Skeletal muscle tissue (tissue), 3 donors: ENCODE measurements at regions not wholly inside any gene's neighbourhood (a gene's known extent, or its start where the extent isn't known, plus 50 kb on each side); places are given as distances from the start of the nearest gene placed in this dataset.

ENCODE experiments used
- H3K27ac ChIP-seq: one replicate; pipeline ENCODE4 v1.7.0; 2013; ENCODE audit warnings: mild to moderate bottlenecking, low read depth, low read length, inconsistent platforms
- H3K27me3 ChIP-seq, 3 donors: one replicate each; pipeline ENCODE4 v1.7.0; 2013; ENCODE audit warnings: low read length in 3 of 3; ENCODE audit not compliant: control insufficient read depth in 3 of 3, insufficient read depth in 3 of 3
- H3K36me3 ChIP-seq, 3 donors: one replicate each; pipeline ENCODE4 v1.7.0; 2013; ENCODE audit warnings: low read length in 3 of 3; ENCODE audit not compliant: control insufficient read depth in 3 of 3, insufficient read depth in 3 of 3
- H3K4me1 ChIP-seq, 3 donors: one replicate each; pipeline ENCODE4 v1.7.0; 2013; ENCODE audit warnings: low read length in 3 of 3, mild to moderate bottlenecking in 3 of 3; ENCODE audit not compliant: control insufficient read depth in 3 of 3, insufficient read depth in 3 of 3
- H3K4me3 ChIP-seq, 3 donors: one replicate each; pipeline ENCODE4 v1.7.0; 2013; ENCODE audit warnings: low read length in 3 of 3
- H3K9ac ChIP-seq, 3 donors: one replicate each; pipeline ENCODE4 v1.7.0; 2013; ENCODE audit warnings: low read length in 3 of 3, mild to moderate bottlenecking in 3 of 3, moderate library complexity in 2 of 3, low read depth in 1 of 3
- H3K9me3 ChIP-seq, 3 donors: one replicate each; pipeline ENCODE4 v1.7.0; 2013; ENCODE audit warnings: low read length in 3 of 3; ENCODE audit not compliant: control insufficient read depth in 3 of 3
- donor health status: Osteomylitis.

DNA sequence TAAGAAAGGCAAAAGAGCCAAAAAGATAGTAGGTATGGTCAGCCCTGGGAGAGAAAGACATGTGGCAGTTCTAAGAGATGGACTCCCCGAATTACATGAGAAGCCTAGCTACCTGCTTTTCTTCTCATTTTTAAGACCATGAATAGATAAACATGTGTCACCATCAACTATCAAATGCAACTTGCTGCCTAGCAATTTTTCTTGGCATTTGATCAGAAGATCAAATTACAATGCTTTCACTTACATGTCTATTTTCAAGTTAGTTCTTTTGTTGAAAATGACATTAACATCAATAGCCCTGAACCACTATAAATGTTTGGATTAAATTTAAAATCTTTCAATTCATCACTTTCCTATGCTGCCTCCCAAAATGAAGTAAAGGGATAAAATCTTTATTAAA lies 212.3 kb downstream of the HHIPL2 start:
- no peaks in the 10 kb centered on the region for H3K9me3 ChIP-seq
- no peaks in the 10 kb centered on the region for H3K27me3 ChIP-seq
- H3K36me3 ChIP-seq = no peaks in the 10 kb centered on the region
- H3K27ac ChIP-seq = no peak overlapping the region
- no peak overlapping the region for H3K4me3 ChIP-seq
- no peak overlapping the region for H3K9ac ChIP-seq
- no peaks in the 10 kb centered on the region for H3K4me1 ChIP-seq

DNA sequence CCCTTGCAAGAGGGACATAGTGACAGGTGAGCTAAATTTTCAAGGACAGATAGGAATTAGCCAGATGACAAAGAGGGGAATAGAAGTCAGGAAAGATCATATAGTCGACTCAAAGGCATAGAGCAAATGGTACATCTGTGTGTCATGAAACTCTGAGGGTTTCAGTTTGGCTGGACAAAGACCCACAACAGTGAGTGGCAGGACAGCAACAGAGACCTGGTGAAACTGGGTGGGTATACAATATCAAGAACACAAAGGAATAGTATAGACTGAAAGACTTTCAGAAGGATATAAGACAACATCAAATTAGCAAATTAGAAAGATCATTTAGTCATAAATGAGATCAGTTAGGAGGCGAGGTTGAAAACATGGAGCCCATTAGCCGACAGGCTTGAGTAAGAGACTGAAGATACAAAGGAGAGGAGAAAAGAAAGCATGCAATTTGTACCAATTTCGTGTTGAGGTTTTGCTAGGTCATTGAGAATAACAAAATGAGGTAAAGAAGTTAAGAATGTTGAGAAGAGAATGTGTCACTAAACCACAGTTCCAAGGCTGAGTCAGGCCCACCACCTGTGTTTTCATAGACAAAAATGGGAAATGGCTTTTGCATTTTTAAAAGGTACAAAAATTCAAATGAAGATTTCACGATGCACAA lies 213.8 kb downstream of the HHIPL2 start:
- Histone ChIP-seq H3K9me3 (no peaks in the 10 kb centered on the region), H3K4me1 (no peaks in the 10 kb centered on the region), H3K9ac (no peak overlapping the region)

DNA sequence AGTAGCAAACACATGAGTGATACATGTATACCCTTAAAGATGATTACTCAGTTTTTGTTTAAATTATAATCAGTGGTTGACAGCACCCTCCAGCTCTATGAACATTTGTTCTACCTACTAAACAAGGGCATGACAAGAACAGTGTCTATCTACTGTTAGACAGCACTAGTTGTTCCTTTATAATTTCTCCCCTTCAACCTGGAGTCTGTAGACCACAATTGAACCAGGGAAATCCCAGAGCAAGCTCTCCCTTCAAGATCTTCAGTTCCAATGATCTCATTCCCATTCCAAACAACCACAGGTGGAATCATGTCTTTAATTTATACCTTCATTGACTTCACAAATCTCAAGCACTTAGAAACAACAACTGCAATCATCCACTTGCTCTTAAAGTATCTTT lies 216.1 kb downstream of the HHIPL2 start:
- Histone ChIP-seq H3K9ac (no peak overlapping the region), H3K27me3 (no peaks in the 10 kb centered on the region), H3K4me3 (no peak overlapping the region), H3K27ac (no peak overlapping the region), H3K4me1 (no peaks in the 10 kb centered on the region), H3K9me3 (no peaks in the 10 kb centered on the region), H3K36me3 (no peaks in the 10 kb centered on the region)

More for the DNA sequence above, 213.8 kb downstream of the HHIPL2 start:
- Histone ChIP-seq H3K27ac (no peak overlapping the region), H3K36me3 (no peaks in the 10 kb centered on the region), H3K4me3 (no peak overlapping the region), H3K27me3 (no peaks in the 10 kb centered on the region)

DNA sequence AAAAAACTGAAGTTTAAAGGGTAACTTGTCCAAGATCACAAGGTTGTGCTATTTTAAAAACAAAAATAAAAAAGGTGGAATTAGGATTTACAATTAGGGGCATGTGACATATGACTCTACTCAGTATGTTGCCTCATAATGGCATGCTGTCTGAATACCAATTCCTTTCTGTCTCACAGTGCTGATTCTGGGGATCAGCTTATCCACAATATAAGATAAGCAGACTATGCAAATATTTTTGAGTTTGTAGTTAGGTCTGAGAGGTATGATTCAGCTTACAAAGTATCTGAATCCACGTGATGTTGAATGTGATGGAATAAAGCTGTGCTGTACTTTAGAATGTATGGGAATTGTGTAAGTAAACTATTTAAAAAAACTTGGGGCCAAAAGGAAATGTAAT lies 216.6 kb downstream of the HHIPL2 start:
- Histone ChIP-seq H3K36me3 (no peaks in the 10 kb centered on the region), H3K4me3 (no peak overlapping the region), H3K27ac (no peak overlapping the region), H3K27me3 (no peaks in the 10 kb centered on the region), H3K9ac (no peak overlapping the region), H3K4me1 (no peaks in the 10 kb centered on the region), H3K9me3 (no peaks in the 10 kb centered on the region)

DNA sequence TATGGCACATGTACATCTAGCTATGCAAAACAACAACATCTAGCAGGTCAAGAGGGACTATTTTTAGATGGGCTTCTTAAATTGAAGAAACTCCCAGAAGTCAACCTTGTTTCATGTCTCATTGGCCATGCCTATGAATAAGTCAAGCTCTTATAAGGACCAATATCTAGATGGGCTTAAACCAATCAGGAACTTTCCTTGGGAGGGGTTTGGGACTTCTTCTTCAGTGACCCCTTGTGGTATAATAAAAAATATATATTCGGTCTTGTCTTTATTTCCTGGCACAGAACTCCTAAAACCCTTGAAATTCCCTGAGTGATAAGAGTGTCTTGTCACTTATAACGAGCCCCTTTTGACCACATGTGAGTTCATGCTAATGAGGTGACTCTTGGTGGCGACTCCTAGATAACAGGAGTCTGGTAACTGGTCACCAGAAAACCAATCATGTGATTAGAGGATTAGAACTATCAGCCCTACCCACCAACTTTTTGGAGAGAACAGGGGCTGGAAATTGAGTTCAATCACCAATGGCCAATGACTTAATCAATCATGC lies 218.3 kb downstream of the HHIPL2 start:
- H3K9ac ChIP-seq = no peak overlapping the region
- H3K4me1 ChIP-seq = no peaks in the 10 kb centered on the region
- H3K4me3 ChIP-seq = no peak overlapping the region
- no peaks in the 10 kb centered on the region for H3K27me3 ChIP-seq
- no peak overlapping the region for H3K27ac ChIP-seq
- no peaks in the 10 kb centered on the region for H3K36me3 ChIP-seq
- H3K9me3 ChIP-seq = no peaks in the 10 kb centered on the region

DNA sequence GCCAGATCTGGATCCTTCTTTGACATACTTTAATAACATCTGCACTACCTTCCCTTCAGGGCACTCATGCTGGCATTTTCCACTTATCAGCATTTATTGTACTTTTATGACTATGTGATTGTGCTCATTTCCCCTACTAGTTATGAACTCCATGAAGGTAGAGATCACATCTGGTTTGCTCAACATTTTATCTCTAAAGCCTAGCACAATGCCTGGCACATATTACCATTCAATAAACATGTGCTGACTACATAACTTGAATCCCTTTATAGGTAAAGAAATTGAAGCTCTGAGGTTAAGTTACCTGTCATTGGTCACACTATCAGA lies 221.2 kb downstream of the HHIPL2 start:
- no peak overlapping the region for H3K4me3 ChIP-seq
- no peak overlapping the region for H3K9ac ChIP-seq
- H3K9me3 ChIP-seq = no peaks in the 10 kb centered on the region

DNA sequence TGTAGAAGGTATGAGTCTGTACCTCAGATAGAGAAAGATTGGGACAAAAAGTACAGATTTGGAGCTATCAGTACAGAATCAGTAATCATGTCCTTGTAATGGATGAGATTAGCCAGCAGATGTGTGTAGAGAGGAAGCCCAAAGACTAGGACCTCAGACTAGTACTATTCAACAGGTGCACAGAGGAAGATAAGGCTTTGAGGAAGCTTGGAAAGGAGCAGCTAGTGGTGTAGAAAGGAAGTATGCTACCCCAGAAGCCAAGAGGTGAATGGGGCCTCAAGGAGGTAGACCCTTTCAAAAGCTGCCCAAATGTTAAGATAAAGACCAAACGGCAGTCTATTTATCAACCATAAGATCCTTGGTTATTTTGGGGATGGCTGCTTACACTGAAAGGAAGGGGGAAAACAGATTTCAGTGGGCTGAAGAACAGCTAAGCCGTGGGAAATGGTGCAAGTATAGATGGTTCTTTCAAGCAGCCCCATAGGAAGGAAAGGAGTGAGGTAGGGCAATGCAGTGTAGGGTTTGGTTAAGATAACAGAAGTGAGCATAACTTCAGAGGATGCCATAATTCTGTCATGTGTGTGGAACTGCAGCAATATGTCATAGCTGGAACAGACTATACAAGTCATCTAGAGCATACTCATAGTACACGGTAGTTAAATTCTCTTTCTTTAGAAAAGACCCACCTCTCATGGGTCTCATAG lies 221.7 kb downstream of the HHIPL2 start:
- Histone ChIP-seq H3K4me3 (no peak overlapping the region), H3K27me3 (no peaks in the 10 kb centered on the region), H3K9me3 (no peaks in the 10 kb centered on the region), H3K4me1 (no peaks in the 10 kb centered on the region), H3K27ac (no peak overlapping the region), H3K9ac (no peak overlapping the region), H3K36me3 (no peaks in the 10 kb centered on the region)

More for the DNA sequence above, 221.2 kb downstream of the HHIPL2 start:
- Histone ChIP-seq H3K36me3 (no peaks in the 10 kb centered on the region), H3K4me1 (no peaks in the 10 kb centered on the region), H3K27me3 (no peaks in the 10 kb centered on the region), H3K27ac (no peak overlapping the region)

DNA sequence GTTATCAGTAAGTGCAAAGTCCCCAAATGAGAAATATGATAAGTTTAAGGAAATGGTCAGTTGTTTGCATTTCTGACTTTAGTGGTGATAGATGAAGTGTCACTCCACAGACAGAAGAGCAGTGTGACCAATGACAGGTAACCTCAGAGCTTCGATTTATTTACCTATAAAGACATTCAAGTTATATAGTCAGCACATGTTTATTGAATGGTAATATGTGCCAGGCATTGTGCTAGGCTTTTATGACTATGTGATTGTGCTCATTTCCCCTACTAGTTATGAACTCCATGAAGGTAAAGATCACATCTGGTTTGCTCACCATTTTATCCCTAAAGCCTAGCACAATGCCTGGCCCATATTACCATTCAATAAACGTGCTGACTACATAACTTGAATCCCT lies 222.4 kb downstream of the HHIPL2 start:
- Histone ChIP-seq H3K4me1 (no peaks in the 10 kb centered on the region), H3K27me3 (no peaks in the 10 kb centered on the region), H3K9me3 (no peaks in the 10 kb centered on the region), H3K9ac (no peak overlapping the region), H3K36me3 (no peaks in the 10 kb centered on the region), H3K4me3 (no peak overlapping the region), H3K27ac (no peak overlapping the region)

DNA sequence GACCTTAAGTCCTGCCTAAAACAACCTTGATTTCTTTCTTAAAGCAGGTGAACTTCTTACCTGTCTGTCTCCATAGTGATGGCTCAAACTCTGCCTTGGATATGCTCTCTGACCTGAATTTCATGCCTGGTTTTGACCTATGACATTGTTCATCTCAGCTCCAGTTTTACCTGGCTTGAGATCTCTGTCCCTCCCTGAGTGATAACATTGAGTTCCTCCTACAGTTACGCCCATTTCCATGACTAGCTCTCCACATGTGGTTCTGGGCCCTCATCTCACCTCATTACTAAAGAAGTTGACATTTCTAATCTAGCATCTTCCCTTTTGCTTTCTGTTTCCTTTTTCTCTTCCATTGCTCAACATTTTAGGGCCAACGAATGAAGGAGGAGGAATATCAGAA lies 233.1 kb downstream of the HHIPL2 start:
- Histone ChIP-seq H3K36me3 (no peaks in the 10 kb centered on the region), H3K9me3 (no peaks in the 10 kb centered on the region), H3K27me3 (no peaks in the 10 kb centered on the region)

DNA sequence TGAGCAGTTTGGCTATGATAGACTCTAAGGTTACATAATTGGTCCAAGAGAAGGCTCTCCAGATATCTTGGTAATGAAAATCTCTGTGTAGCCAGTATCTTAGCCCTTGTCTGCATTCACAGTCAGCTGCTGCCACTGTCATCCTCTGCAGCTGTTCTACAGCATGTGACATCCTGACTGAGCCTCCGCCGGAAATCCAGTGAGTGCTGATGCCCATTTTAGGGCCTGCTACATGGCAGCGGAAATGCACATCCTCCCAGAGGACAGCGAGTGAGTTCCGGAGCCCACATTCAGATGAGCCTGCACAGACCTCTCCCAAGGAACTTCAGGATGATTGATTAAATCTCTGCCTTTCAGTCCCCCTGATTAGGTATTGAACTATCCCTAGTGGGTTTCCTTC lies 237.1 kb downstream of the HHIPL2 start:
- Histone ChIP-seq H3K27ac (no peak overlapping the region), H3K9ac (no peak overlapping the region), H3K9me3 (no peaks in the 10 kb centered on the region), H3K27me3 (no peaks in the 10 kb centered on the region), H3K36me3 (no peaks in the 10 kb centered on the region), H3K4me1 (peaks cover 0 to 4% (median 0%) of the 10 kb centered on the region in 3 donors), H3K4me3 (no peak overlapping the region)

More for the DNA sequence above, 233.1 kb downstream of the HHIPL2 start:
- H3K27ac ChIP-seq = no peak overlapping the region
- no peak overlapping the region for H3K4me3 ChIP-seq
- no peak overlapping the region for H3K9ac ChIP-seq
- H3K4me1 ChIP-seq = peaks cover 0 to 4% (median 0%) of the 10 kb centered on the region in 3 donors
